ENCODE measurements at regions not wholly inside any gene's neighbourhood (a gene's known extent, or its start where the extent isn't known, plus 50 kb on each side); places are given as distances from the start of the nearest gene placed in this dataset.
"Not testable (repeated sequence)": the region's sequence is repeated elsewhere in the genome, so short reads cannot be mapped to it uniquely, and the experiment has no call there.

DNA sequence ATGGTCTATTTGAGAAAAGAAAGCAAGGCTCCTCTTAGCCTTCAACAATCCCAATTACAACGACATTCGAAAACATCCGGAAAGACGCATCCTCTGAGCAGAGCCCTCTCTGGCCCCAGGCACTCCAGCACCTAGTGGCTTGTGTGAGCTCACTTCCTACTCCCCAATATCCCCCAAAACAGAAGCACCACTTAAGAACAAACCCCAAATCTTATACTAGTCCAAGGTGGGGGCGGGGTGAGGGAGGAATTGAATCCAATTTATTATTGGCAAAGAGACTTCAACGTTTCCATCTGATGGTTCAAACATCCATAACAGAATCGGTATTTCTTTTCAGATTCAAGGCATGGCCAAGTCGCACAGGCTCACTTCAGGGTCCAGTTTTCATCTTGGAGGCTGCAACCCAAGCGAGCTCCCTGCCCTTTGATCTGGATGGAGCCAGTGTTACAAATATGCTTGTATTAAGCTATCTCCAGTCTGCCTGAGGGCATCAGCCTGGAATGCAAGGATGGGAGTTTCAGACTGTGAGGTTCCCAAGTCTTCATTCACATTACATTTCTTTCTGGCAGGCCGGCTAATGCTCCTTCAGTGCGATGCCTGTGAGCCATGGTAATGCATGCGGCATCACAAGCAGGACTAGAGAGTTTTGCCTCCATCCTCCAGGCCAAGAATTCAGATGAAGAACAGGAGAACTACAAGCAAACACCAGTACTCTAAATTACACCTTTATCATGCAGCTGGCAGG is 132.5 kb upstream of the FOXN3 start:
- no peak for TF ChIP-seq POLR2A (IDR thresholded peaks at IDR 0.05)
- TF ChIP-seq, protein P1, sequence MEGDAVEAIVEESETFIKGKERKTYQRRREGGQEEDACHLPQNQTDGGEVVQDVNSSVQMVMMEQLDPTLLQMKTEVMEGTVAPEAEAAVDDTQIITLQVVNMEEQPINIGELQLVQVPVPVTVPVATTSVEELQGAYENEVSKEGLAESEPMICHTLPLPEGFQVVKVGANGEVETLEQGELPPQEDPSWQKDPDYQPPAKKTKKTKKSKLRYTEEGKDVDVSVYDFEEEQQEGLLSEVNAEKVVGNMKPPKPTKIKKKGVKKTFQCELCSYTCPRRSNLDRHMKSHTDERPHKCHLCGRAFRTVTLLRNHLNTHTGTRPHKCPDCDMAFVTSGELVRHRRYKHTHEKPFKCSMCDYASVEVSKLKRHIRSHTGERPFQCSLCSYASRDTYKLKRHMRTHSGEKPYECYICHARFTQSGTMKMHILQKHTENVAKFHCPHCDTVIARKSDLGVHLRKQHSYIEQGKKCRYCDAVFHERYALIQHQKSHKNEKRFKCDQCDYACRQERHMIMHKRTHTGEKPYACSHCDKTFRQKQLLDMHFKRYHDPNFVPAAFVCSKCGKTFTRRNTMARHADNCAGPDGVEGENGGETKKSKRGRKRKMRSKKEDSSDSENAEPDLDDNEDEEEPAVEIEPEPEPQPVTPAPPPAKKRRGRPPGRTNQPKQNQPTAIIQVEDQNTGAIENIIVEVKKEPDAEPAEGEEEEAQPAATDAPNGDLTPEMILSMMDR (IDR thresholded peaks at IDR 0.05), result no peak
- WGBS, 2 donors, result 88 to 92% methylated on average over 12 of the region's 12 CpGs
- intact Hi-C loops (cut with DNase I; ENCODE audit: low total_unique reads), result no loop called here
- H3K4me3 ChIP-seq (ENCODE audit: low read depth, poor library complexity, severe bottlenecking), result no peak overlapping the region
- DNase-seq (ENCODE audit: low spot score in 2 of 2), result no peak

DNA sequence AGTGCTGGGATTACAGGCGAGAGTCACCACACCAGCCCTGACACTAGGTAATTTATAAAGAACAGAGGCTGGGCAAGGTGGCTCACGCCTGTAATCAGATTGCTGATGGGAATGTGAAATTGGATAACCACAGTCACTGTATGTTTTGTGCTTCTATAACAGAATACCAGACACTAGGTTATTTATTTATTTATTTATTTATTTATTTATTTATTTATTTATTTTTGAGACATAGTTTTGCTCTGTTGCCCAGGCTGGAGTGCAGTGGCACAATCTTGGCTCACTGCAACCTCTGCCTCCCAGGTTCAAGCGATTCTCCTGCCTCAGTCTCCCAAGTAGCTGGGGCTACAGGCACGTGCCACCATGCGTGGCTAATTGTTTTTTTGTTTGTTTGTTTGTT is 130.0 kb upstream of the FOXN3 start:
- H3K4me3 ChIP-seq (ENCODE audit: low read depth, poor library complexity, severe bottlenecking); intact Hi-C loops (cut with DNase I; ENCODE audit: low total_unique reads); DNase-seq (ENCODE audit: low spot score in 2 of 2): not testable (repeated sequence)
- WGBS, 2 donors, result 97 to 99% methylated on average over 5 of the region's 5 CpGs

DNA sequence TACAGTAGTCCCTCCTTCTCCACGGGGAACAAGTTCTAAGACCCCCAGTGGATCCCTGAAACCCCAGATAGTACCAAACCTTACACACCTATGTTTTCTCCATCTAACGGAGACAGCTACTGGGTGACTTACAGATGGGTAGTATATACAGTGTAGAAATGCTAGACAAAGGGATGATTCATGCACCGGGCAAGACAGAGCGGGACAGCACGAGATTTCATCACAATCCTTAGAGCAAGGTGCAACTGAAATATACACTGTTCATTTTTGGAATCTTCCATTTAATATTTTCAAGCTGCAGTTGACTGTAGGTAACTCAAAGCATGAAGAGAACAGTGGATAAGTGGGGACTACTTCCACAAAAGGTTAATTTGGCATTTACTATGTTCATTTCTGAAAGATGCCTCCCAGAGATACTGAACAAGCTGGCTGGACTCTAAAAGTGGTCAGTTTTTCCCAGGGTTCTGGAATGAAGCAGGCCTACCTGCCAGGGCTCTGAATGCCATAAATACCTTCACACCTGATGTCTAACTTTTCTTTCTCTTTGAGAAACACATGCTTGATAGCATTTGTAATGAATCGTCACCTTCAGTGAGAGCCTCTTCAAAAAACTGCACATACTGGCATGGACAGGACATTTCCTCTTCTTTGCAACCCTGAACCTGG is 127.7 kb upstream of the FOXN3 start:
- intact Hi-C loops (cut with DNase I; ENCODE audit: low total_unique reads), result no loop called here
- no peak overlapping the region for H3K4me3 ChIP-seq (ENCODE audit: low read depth, poor library complexity, severe bottlenecking)
- 70 to 72% methylated on average over 6 of the region's 6 CpGs for WGBS, 2 donors
- TF ChIP-seq, protein P1 (IDR thresholded peaks at IDR 0.05), result no peak
- TF ChIP-seq POLR2A (IDR thresholded peaks at IDR 0.05), result no peak
- no peak for DNase-seq (ENCODE audit: low spot score in 2 of 2)

DNA sequence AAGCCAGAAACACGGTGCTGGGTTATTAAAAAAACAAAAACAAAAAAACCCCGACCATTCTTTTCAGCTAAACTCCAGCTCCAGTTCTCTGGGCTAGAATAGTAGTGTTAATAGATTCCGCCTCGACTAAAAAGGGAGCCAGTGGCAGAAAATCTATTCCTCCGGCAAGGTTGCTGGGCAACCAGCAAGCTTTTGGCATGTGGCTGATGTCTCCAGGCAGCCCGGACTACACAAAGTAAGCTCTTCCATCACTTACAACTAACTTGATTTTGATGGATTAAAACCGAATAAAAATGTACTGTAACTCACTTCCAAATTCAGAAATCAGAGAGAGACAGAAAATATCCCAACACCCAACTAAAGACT is 126.4 kb upstream of the FOXN3 start:
- WGBS, 2 donors, result 17 to 36% methylated on average over 7 of the region's 7 CpGs
- intact Hi-C loops (cut with DNase I; ENCODE audit: low total_unique reads), result no loop called here
- no peak overlapping the region for H3K4me3 ChIP-seq (ENCODE audit: low read depth, poor library complexity, severe bottlenecking)
- TF ChIP-seq POLR2A (IDR thresholded peaks at IDR 0.05), result no peak
- TF ChIP-seq, protein P1 (IDR thresholded peaks at IDR 0.05), result no peak
- DNase-seq (ENCODE audit: low spot score in 2 of 2), result no peak

DNA sequence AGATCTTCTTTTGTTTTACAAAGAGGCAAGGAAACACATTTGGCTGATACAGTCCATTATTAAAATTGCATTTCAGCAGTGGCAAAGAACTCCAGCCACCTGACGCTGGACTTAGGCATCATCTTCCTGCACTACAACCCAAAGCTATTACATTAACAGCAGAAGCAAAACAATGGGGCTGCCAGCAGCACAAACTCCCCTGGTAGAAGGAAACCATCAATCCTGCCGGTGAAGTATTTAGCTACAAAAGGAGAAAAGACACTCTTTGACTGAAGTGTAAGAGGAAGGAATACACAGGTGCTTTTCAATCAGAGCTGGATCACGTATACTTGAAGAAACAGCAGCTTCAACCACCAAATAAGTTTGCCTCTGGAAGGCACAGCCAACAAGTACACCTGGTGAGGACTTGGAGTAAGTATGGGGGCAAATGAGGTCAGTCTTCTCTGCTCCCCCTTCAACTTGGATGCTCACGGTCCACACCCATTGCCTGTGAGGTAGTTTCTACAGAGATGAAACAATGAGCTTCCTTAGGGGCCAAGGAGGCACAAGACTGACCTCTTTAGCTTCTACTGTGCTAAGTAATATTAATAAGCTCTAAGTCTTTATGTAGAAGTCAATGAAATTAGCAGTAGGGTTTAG is 125.9 kb upstream of the FOXN3 start:
- no peak overlapping the region for H3K4me3 ChIP-seq (ENCODE audit: low read depth, poor library complexity, severe bottlenecking)
- intact Hi-C loops (cut with DNase I; ENCODE audit: low total_unique reads), result no loop called here
- DNase-seq (ENCODE audit: low spot score in 2 of 2), result no peak
- WGBS, 2 donors, result 54 to 61% methylated on average over 4 of the region's 4 CpGs
- TF ChIP-seq POLR2A (IDR thresholded peaks at IDR 0.05), result no peak
- TF ChIP-seq, protein P1 (IDR thresholded peaks at IDR 0.05), result no peak

DNA sequence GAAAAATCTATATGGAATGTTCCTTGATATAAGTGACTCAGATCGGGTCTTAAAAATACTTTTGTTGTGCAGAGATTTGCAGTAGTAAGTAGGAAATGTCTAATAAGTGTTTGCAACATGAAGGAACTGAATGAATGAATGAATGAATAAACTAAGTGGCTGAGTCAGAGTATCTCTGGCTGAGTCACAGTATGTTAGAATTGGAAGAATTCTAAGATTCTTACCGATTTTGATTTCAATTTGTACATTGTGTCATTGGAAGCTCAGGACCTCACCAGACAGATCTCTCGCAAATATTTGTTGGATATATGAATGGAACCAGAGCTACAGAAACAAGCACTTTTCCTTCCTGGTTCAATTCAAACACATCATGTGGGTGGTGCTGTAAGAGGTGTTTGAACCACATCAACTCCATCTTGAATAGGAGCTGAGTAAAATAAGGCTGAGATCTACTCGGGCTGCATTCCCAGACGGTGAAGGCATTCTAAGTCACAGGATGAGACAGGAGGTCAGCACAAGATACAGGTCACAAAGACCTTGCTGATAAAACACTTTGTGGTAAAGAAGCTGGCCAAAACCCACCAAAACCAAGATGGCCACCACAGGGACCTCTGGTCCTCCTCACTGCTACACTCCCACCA is 123.9 kb upstream of the FOXN3 start:
- TF ChIP-seq, protein P1 (IDR thresholded peaks at IDR 0.05), result no peak
- no peak for TF ChIP-seq POLR2A (IDR thresholded peaks at IDR 0.05)
- WGBS, 2 donors, result 84 to 90% methylated on average over 5 of the region's 5 CpGs
- DNase-seq (ENCODE audit: low spot score in 2 of 2), result no peak
- intact Hi-C loops (cut with DNase I; ENCODE audit: low total_unique reads), result no loop called here
- H3K4me3 ChIP-seq (ENCODE audit: low read depth, poor library complexity, severe bottlenecking), result no peak overlapping the region
